ENCODE measurements at regions not wholly inside any gene's neighbourhood (a gene's known extent, or its start where the extent isn't known, plus 50 kb on each side); places are given as distances from the start of the nearest gene placed in this dataset.

DNA sequence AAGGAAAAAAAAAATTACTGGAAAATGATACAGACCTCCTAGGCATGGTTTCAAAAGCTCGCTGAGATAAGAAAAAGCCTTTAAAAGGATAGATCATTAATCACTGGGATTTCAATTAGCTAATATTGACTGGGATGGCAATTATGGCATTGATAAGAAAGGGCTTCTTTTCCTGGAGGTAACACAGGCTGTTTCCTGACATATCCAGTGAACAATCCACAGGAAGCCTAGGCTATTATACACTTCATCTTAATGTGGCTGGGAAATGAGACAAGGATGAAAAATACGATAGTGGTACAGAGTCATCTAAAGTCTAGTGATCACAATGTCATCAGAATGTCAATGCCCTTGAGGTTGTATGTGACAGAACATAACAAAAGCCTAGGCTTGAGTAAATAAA lies 1579.3 kb downstream of the C4orf33 start:
- TF ChIP-seq, protein P1, sequence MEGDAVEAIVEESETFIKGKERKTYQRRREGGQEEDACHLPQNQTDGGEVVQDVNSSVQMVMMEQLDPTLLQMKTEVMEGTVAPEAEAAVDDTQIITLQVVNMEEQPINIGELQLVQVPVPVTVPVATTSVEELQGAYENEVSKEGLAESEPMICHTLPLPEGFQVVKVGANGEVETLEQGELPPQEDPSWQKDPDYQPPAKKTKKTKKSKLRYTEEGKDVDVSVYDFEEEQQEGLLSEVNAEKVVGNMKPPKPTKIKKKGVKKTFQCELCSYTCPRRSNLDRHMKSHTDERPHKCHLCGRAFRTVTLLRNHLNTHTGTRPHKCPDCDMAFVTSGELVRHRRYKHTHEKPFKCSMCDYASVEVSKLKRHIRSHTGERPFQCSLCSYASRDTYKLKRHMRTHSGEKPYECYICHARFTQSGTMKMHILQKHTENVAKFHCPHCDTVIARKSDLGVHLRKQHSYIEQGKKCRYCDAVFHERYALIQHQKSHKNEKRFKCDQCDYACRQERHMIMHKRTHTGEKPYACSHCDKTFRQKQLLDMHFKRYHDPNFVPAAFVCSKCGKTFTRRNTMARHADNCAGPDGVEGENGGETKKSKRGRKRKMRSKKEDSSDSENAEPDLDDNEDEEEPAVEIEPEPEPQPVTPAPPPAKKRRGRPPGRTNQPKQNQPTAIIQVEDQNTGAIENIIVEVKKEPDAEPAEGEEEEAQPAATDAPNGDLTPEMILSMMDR (IDR thresholded peaks at IDR 0.05): no peak
- no peak for TF ChIP-seq POLR2AphosphoS5 (IDR thresholded peaks at IDR 0.05; ENCODE audit: insufficient read depth in 1 of 2, low read depth in 1 of 2)

Measured in vagina (tissue), 2 donors.